Bronchial epithelial cell (primary cell): ENCODE measurements at regions not wholly inside any gene's neighbourhood (a gene's known extent, or its start where the extent isn't known, plus 50 kb on each side); places are given as distances from the start of the nearest gene placed in this dataset.

Experiments
- DNase-seq: peaks from one replicate; pipeline ENCODE4 v3.0.0-alpha.2; 2010; ENCODE audit warnings: low read depth
- FAIRE-seq: peaks from 2 replicates; lab custom pipeline; 2011; peaks lifted over from hg19 to GRCh38; lab: Jason Lieb, UNC
- H3K27me3 ChIP-seq: 2 replicates; pipeline ENCODE4 v1.5.1; 2011; ENCODE audit warnings: low read length; ENCODE audit not compliant: control insufficient read depth, insufficient read depth
- H3K36me3 ChIP-seq: 2 replicates; pipeline ENCODE4 v1.5.1; 2011; ENCODE audit warnings: low read length; ENCODE audit not compliant: control insufficient read depth, insufficient read depth
- H3K4me3 ChIP-seq: 2 replicates; pipeline ENCODE4 v1.5.1; 2011; ENCODE audit warnings: mild to moderate bottlenecking, low read depth, low read length, control low read depth
- CTCF ChIP-seq: IDR thresholded peaks from 2 replicates; pipeline ENCODE4 v1.5.1; 2011; ENCODE audit warnings: mild to moderate bottlenecking, moderate library complexity, low read length, control low read depth, inconsistent platforms; ENCODE audit not compliant: insufficient read depth, severe bottlenecking

DNA sequence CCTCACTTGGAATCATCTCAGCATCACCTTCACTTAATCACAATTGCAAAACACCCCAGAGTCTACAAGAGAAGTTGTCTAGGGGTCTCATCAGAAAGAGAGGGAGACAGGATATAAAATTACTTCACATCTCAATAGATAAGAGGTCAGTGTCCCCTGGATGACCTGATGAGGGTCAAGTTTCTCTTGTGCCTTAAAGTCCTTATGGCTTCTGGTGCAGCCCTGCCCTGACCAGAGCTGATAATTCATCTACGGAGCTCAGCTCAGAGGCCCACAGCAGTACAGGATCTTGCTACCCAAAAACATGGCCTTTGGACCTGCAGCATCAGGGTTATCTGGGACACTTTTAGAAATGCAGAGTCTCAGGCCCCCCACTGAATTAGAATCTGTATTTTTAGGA, 111.1 kb upstream of the GLI3 start:
- no peak for TF ChIP-seq CTCF
- Histone ChIP-seq H3K36me3 (no peaks in the 10 kb centered on the region), H3K27me3 (peaks cover 1% of the 10 kb centered on the region), H3K4me3 (no peak overlapping the region)
- FAIRE-seq (no peak), DNase-seq (no peak)

DNA sequence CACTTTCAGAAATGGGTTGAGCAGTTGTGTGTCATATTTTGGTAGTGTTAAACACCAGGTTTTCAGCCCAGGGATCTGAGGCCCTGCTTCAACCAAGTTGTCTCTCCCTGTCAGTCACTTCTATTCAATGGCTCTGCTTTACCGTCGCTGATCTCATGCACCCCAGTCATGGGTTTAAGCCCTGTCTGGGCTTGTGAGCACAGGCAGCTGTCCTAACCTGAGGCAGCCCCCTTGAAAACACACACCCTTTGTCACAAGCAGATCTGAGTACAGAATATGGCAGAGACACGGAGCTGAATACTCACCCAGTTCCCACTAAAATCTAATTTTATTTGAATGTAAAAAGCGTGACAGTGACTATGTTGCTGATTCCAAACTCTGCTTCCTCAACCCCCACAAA, 110.6 kb upstream of the GLI3 start:
- no peak overlapping the region for H3K4me3 ChIP-seq
- TF ChIP-seq CTCF = no peak
- no peaks in the 10 kb centered on the region for H3K36me3 ChIP-seq
- FAIRE-seq (no peak), DNase-seq (peak; percentile 75)
- peaks cover 1% of the 10 kb centered on the region for H3K27me3 ChIP-seq

DNA sequence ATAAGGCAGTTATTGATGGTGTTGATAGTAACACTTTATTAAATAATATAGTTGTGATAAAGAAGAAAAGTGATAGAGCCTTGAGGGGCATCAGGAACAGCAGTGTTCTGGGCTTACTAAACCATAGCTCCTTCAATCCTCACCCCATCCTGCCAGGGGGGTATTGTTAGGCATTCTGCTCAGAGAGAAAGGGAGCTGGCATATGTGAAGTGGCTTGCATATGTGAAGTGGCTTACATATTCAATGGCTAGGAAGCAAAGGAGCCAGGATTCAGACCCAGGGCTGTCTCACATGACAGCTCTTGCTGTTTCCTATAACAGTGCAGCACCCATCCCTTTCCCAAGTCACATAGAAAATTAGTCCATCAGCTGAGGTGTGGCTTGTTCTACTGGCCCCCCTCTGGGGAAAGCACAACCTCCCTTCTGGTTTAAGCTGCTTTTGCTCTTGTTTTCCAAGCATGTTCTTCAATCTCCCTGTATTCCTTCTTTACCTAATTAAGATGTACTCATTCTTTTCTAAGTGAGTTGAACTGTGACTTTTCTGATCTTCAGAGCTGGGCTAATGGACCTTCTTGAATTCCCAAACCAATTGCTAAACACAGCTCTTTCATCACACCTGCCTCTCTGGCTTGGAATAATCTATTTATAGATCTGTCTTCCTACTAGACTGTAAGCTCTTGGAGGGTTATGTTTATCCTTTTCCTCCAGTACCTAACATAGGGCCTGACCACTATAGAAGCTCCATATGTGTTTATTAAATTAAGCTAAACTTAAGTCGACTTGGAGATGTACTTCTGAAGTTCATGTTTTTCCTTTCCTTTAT, 108.7 kb upstream of the GLI3 start:
- TF ChIP-seq CTCF = no peak
- no peaks in the 10 kb centered on the region for H3K36me3 ChIP-seq
- no peak overlapping the region for H3K4me3 ChIP-seq
- FAIRE-seq (no peak), DNase-seq (no peak)
- peaks cover 1% of the 10 kb centered on the region for H3K27me3 ChIP-seq

DNA sequence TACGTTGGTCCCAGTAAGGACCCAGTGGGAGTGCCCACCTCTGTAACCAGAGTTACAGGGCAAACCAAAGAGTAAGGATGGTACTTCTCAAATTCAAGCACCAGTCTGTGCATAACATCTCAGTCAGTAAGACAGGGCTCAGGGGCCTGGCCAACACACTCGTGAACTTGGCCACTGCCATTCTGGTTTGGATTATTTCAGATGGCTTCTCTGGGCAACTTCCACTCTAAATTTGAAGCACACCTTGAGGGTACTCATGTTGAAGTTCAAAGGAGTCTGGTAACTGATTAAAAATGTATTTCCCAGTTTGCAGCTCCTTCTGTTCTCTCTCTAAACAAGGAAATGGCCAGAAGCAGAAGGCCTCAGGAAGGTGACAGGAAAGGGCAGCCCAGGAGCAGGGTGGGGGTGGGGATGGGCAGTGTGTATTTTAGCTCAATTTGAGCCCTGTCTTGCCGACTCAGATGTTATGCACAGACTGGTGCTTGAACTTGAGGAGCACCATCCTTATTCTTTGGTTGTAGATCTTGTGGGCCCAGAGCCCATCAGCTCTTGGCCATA, 107.3 kb upstream of the GLI3 start:
- no peak for FAIRE-seq
- no peak for DNase-seq
- H3K27me3 ChIP-seq = peaks cover 1% of the 10 kb centered on the region
- no peak for TF ChIP-seq CTCF
- H3K4me3 ChIP-seq = no peak overlapping the region
- no peaks in the 10 kb centered on the region for H3K36me3 ChIP-seq

DNA sequence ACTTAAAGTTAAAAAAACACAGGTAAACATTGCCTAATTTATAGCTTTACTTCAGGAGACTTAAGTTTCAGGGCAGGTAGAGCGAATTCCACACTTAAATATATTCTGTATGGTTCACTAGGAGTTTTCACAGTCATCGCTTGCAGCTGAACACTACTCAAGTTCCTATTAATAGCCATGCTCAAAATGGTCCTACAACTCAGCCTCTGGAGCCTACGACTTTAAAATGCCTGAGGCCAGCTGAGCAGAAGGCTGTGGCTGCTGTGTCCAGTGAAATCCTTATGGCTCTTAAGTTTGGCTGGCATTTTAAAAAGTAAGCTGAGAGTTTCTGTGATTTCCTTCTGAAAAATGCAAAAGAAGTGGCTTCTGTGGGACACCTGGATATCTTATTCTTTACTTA, 105.4 kb upstream of the GLI3 start:
- TF ChIP-seq CTCF = no peak
- FAIRE-seq (no peak), DNase-seq (no peak)
- Histone ChIP-seq H3K4me3 (no peak overlapping the region), H3K36me3 (no peaks in the 10 kb centered on the region), H3K27me3 (peaks cover 1% of the 10 kb centered on the region)
